HEK293 (cell line): ENCODE measurements at regions not wholly inside any gene's neighbourhood (a gene's known extent, or its start where the extent isn't known, plus 50 kb on each side); places are given as distances from the start of the nearest gene placed in this dataset.

Source experiments
- ZNF239 ChIP-seq: fragments of 450-650 bp; formaldehyde crosslinking; IDR thresholded peaks from 2 replicates; pipeline ENCODE4 v1.5.1; 2016; ENCODE audit warnings: missing biosample characterization, missing genetic modification characterization
- ZNF302 ChIP-seq: fragments of 450-650 bp; formaldehyde crosslinking; IDR thresholded peaks from 2 replicates; pipeline ENCODE4 v1.5.1; 2016; ENCODE audit warnings: missing biosample characterization, missing genetic modification characterization, low read depth
- ZNF324 ChIP-seq: fragments of 450-650 bp; formaldehyde crosslinking; IDR thresholded peaks from 2 replicates; pipeline ENCODE4 v1.5.1; 2016; ENCODE audit warnings: missing biosample characterization, missing genetic modification characterization
- TF ChIP-seq, protein P1 (sequence below): fragments of 450-650 bp; formaldehyde crosslinking; IDR thresholded peaks from 2 replicates; pipeline ENCODE4 v1.5.1; 2016; ENCODE audit warnings: missing biosample characterization, missing genetic modification characterization
- TF ChIP-seq, protein P2 (sequence below): fragments of 450-650 bp; formaldehyde crosslinking; IDR thresholded peaks from 2 replicates; pipeline ENCODE4 v1.5.1; 2017; ENCODE audit warnings: missing biosample characterization, mild to moderate bottlenecking, missing genetic modification characterization, moderate library complexity

DNA sequence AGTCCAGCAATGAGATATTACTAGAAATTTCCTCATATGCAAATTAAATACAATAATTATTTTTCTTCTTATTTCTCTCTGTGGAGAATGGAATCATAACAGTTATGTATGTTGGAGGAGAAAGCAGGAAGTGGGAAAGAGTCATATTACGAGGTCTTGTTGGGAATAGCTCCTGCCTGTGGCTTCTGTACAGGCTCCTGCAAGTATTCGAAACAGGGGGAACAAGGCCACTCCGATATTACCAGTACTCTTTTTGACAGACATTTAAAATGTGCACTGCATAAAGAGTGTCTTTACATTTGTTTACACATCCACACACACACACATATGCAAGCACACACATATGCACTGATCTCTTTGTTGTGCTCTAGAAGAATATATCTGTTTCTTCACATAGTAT, 812.0 kb upstream of the ZNF608 start:
- TF ChIP-seq ZNF239 (tag by site-specific recombination) (no peak), ZNF324 (tag by site-specific recombination) (no peak), ZNF302 (tag by site-specific recombination) (no peak)
- TF ChIP-seq, protein P1, sequence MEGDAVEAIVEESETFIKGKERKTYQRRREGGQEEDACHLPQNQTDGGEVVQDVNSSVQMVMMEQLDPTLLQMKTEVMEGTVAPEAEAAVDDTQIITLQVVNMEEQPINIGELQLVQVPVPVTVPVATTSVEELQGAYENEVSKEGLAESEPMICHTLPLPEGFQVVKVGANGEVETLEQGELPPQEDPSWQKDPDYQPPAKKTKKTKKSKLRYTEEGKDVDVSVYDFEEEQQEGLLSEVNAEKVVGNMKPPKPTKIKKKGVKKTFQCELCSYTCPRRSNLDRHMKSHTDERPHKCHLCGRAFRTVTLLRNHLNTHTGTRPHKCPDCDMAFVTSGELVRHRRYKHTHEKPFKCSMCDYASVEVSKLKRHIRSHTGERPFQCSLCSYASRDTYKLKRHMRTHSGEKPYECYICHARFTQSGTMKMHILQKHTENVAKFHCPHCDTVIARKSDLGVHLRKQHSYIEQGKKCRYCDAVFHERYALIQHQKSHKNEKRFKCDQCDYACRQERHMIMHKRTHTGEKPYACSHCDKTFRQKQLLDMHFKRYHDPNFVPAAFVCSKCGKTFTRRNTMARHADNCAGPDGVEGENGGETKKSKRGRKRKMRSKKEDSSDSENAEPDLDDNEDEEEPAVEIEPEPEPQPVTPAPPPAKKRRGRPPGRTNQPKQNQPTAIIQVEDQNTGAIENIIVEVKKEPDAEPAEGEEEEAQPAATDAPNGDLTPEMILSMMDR: no peak
- TF ChIP-seq, protein P2, sequence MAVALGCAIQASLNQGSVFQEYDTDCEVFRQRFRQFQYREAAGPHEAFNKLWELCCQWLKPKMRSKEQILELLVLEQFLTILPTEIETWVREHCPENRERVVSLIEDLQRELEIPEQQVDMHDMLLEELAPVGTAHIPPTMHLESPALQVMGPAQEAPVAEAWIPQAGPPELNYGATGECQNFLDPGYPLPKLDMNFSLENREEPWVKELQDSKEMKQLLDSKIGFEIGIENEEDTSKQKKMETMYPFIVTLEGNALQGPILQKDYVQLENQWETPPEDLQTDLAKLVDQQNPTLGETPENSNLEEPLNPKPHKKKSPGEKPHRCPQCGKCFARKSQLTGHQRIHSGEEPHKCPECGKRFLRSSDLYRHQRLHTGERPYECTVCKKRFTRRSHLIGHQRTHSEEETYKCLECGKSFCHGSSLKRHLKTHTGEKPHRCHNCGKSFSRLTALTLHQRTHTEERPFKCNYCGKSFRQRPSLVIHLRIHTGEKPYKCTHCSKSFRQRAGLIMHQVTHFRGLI (tag by site-specific recombination): no peak
